Stimulated activated CD8-positive, alpha-beta memory T cell treated with anti-CD3 and anti-CD28 coated beads, Interleukin-15, amount 100 ng/mL, for 48 hours (primary cell): ENCODE measurements at regions not wholly inside any gene's neighbourhood (a gene's known extent, or its start where the extent isn't known, plus 50 kb on each side); places are given as distances from the start of the nearest gene placed in this dataset.

Source experiments
- DNase-seq, 2 donors: peaks; one replicate each; pipeline ENCODE4 v3.0.0-alpha.2; 2020; ENCODE audit warnings: low read depth in 2 of 2

GRCh38 chr2:7967707-7968405 lies 714.0 kb upstream of the ID2 start:
- DNase-seq = no peak

GRCh38 chr2:7969756-7970515 lies 711.9 kb upstream of the ID2 start:
- no peak for DNase-seq

GRCh38 chr2:7971248-7971647 lies 710.6 kb upstream of the ID2 start:
- DNase-seq = no peak

- no peak for DNase-seq
Observed at GRCh38 chr2:7971841-7972240, 710.0 kb upstream of the ID2 start.

GRCh38 chr2:7972670-7973069 lies 709.2 kb upstream of the ID2 start:
- DNase-seq = no peak

GRCh38 chr2:7973801-7974480 lies 707.9 kb upstream of the ID2 start:
- DNase-seq = no peak

- DNase-seq = no peak
Observed at GRCh38 chr2:7974936-7975335, 706.9 kb upstream of the ID2 start.

GRCh38 chr2:7976206-7976605 lies 705.6 kb upstream of the ID2 start:
- no peak for DNase-seq

- no peak for DNase-seq
Observed at GRCh38 chr2:7977981-7978380, 703.9 kb upstream of the ID2 start.

- DNase-seq = no peak
Observed at GRCh38 chr2:7982054-7982453, 699.8 kb upstream of the ID2 start.

- DNase-seq = no peak
Observed at GRCh38 chr2:7983451-7983850, 698.4 kb upstream of the ID2 start.

GRCh38 chr2:7983912-7984311 lies 697.9 kb upstream of the ID2 start:
- DNase-seq = no peak

- DNase-seq = no peak
Observed at GRCh38 chr2:7984693-7985353, 697.0 kb upstream of the ID2 start.

- no peak for DNase-seq
Observed at GRCh38 chr2:7986431-7986830, 695.4 kb upstream of the ID2 start.

- DNase-seq = no peak
Observed at GRCh38 chr2:7987992-7988391, 693.9 kb upstream of the ID2 start.

- no peak for DNase-seq
Observed at GRCh38 chr2:7988440-7988839, 693.4 kb upstream of the ID2 start.

- no peak for DNase-seq
Observed at GRCh38 chr2:7989823-7990222, 692.0 kb upstream of the ID2 start.

GRCh38 chr2:7992612-7993602 lies 688.9 kb upstream of the ID2 start:
- DNase-seq = no peak

GRCh38 chr2:7994397-7994951 lies 687.4 kb upstream of the ID2 start:
- no peak for DNase-seq

- DNase-seq = no peak
Observed at GRCh38 chr2:7997279-7997678, 684.6 kb upstream of the ID2 start.
